ENCODE measurements at regions not wholly inside any gene's neighbourhood (a gene's known extent, or its start where the extent isn't known, plus 50 kb on each side); places are given as distances from the start of the nearest gene placed in this dataset.

GRCh38 chr13:106246242-106246641 lies 289.2 kb downstream of the EFNB2 start:
- H3K4me3 ChIP-seq (ENCODE audit: low read depth, low read length) = no peak overlapping the region

GRCh38 chr13:106243011-106243565 lies 292.4 kb downstream of the EFNB2 start:
- H3K4me3 ChIP-seq (ENCODE audit: low read depth, low read length) = no peak overlapping the region

GRCh38 chr13:106241974-106242953 lies 293.2 kb downstream of the EFNB2 start:
- H3K4me3 ChIP-seq (ENCODE audit: low read depth, low read length) = no peak overlapping the region

DNA sequence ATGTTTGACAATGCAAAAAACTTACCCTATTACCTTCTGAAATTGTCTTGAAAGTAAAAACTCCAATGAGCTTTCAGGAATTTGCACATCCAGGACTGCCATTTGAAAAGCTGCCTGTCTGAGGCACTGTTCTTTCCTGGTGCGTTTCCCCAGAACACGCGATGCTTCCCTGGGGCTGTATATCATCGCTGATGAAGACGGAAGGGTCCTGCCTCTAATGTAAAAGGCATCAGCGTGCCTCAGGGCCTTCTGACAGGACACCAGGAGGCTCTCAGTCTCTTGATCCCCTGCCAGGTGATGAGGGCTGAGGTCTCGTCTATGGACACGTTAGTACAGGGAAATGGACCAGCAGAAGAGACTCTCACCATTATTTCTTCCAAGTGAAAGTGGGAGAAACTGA lies 296.8 kb downstream of the EFNB2 start:
- no peak overlapping the region for H3K4me3 ChIP-seq (ENCODE audit: low read depth, low read length)

DNA sequence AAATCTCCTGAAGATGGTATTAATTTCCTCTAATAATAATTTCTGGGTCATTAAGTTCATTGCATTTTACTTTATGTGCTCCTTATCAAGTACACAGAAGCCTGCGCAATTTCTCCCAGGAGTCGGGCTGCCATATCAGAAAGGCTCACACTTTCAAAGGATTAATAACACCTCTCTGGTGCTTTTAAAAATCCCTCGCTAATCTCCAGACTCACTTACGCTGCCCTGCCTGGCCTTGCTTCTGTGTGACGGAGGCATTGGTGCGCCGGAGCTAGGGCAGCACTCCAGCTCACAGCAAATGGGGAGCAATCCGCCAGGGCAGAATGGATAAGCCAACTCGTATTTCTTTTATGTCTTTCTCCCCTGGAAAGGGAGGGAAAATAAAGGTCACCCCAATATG lies 300.8 kb downstream of the EFNB2 start:
- no peak overlapping the region for H3K4me3 ChIP-seq (ENCODE audit: low read depth, low read length)

GRCh38 chr13:106233134-106233735 lies 302.2 kb downstream of the EFNB2 start:
- H3K4me3 ChIP-seq (ENCODE audit: low read depth, low read length) = no peak overlapping the region

GRCh38 chr13:106232681-106233080 lies 302.8 kb downstream of the EFNB2 start:
- H3K4me3 ChIP-seq (ENCODE audit: low read depth, low read length) = no peak overlapping the region

- no peak overlapping the region for H3K4me3 ChIP-seq (ENCODE audit: low read depth, low read length)
Observed at GRCh38 chr13:106230450-106230849, 305.0 kb downstream of the EFNB2 start.

GRCh38 chr13:106225126-106225525 lies 310.3 kb downstream of the EFNB2 start:
- H3K4me3 ChIP-seq (ENCODE audit: low read depth, low read length) = no peak overlapping the region

DNA sequence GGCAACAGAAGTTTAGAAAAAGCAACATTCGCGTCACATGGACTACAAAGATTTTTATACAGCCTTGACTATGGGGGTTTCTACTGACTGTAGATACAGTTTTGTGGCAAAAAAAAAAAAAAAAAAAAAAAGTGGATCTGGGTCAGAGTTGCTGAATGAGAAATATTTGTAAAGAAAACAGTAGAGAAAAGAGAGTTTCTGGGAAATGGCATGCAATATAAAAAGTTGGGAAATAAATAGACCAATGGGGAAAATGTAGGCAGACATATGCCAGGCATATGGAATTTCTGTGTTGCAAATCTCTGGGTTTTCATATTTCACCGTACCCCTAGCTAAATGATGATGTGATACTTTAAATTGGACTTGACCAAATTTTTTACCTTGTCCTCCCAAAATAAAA lies 315.3 kb downstream of the EFNB2 start:
- no peak overlapping the region for H3K4me3 ChIP-seq (ENCODE audit: low read depth, low read length)

- H3K4me3 ChIP-seq (ENCODE audit: low read depth, low read length) = no peak overlapping the region
Observed at GRCh38 chr13:106213028-106213757, 322.3 kb downstream of the EFNB2 start.

- H3K4me3 ChIP-seq (ENCODE audit: low read depth, low read length) = no peak overlapping the region
Observed at GRCh38 chr13:106212386-106213010, 323.0 kb downstream of the EFNB2 start.

GRCh38 chr13:106210324-106210723 lies 325.1 kb downstream of the EFNB2 start:
- no peak overlapping the region for H3K4me3 ChIP-seq (ENCODE audit: low read depth, low read length)

GRCh38 chr13:106205871-106206270 lies 329.6 kb downstream of the EFNB2 start:
- H3K4me3 ChIP-seq (ENCODE audit: low read depth, low read length) = no peak overlapping the region

DNA sequence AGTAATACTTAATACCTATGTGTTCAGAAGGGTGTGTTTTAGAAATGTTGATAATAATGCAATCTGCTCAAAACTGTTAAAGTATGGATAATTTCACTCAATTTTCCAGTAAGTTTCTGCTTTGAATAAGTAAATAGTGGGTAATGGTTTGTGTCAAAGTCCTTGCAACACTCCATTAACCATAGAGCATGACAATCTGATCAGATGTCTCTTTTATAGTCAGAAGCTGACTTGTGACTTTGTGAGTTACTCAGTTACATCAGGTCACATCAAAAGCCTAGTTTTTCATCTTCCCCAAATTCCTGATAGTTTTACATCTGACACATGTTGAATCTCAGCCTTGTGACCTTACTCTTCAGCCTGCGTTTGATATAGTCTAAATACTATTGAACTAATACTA lies 338.0 kb downstream of the EFNB2 start:
- H3K4me3 ChIP-seq (ENCODE audit: low read depth, low read length) = no peak overlapping the region

- no peak overlapping the region for H3K4me3 ChIP-seq (ENCODE audit: low read depth, low read length)
Observed at GRCh38 chr13:106187501-106188095, 347.9 kb downstream of the EFNB2 start.

- H3K4me3 ChIP-seq (ENCODE audit: low read depth, low read length) = no peak overlapping the region
Observed at GRCh38 chr13:106187101-106187500, 348.4 kb downstream of the EFNB2 start.

DNA sequence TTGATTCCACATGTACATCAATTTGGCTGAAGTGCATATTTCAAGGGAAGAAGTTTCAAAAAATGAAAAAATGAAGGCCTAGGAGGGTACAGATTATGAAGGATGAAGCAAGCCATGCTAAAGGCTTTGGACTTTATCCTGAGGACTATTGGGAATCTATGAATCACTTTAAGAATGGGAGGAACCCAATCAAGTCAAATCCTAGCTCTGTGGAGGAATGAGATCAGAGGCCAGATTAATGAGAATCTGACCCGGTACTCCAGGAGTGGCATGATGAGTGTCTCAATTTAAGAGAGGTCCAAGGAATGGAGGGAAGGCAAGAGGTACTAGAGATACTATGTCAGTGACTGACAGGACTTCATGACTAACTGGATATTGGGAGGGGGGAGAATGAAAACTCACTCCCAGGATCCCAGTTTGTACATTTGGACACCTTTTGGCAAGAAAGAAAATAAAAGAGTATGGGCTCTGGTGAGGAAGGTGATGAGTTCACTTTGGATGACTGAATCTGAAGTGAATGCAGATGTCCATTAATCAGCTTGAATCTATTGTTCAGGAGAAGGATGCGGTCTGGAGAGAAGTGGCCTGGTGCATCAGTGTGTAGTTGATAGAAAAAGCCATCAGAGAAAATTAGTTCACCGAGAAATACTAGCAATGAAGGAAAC lies 349.0 kb downstream of the EFNB2 start:
- no peak overlapping the region for H3K4me3 ChIP-seq (ENCODE audit: low read depth, low read length)

- H3K4me3 ChIP-seq (ENCODE audit: low read depth, low read length) = no peak overlapping the region
Observed at GRCh38 chr13:106184790-106185189, 350.7 kb downstream of the EFNB2 start.

Measured in iPS-11a (cell line).